ENCODE measurements at regions not wholly inside any gene's neighbourhood (a gene's known extent, or its start where the extent isn't known, plus 50 kb on each side); places are given as distances from the start of the nearest gene placed in this dataset.

DNA sequence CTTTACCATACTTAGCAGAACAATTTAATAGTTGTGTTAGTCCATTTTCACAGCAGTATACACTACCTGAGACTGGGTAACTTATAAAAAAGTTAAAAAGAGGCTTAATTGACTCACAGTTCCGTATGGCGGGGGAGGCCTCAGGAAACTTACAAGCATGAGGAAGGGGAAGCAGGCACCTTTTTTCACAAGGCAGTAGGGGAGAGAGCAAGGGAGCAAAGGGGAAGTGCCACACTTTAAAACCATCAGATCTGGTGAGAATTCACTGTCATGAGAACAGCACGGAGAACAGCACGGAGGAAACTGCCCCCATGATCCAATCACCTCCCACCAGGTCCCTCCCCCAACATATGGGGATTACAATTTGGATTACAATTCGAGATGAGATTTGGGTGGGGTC is 269.9 kb downstream of the MTRR start:
- no peak for DNase-seq

DNA sequence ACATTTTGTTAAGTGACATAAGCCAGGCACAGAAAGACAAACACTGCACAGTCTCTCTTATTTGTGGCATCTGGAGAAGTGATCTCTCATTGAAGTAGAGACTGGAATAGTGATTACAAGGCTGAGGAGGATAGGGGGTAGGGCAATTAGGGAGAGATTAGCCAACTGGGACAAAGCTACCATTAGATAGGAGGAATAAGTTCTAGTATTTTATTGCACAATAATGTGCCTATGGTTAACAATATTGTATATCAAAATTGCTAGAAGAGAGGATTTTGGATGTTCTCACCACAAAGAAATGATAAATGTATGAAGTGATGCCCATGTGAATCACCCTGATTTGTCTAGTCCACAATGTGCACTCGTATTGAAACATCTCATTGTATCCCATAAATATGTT is 281.8 kb downstream of the MTRR start:
- DNase-seq: no peak

DNA sequence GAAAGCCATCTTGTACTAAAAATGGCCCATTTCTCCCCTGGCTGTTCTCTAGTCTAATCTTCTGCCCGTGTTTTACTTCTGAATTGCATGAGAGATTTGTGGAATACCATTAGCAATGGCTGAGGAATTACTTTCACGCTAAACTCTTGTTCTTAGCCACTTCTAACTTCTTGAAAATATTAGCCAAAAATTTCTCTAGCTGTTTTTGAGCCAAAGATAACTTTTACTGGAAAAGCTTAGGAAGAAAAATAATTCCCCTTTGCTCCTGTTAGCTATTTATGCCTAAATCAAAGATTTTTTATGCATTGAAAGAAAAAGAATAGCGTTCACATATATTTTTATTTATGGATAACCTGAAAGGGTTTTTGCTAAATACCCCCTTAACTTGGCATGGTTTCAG is 287.8 kb downstream of the MTRR start:
- DNase-seq: no peak

DNA sequence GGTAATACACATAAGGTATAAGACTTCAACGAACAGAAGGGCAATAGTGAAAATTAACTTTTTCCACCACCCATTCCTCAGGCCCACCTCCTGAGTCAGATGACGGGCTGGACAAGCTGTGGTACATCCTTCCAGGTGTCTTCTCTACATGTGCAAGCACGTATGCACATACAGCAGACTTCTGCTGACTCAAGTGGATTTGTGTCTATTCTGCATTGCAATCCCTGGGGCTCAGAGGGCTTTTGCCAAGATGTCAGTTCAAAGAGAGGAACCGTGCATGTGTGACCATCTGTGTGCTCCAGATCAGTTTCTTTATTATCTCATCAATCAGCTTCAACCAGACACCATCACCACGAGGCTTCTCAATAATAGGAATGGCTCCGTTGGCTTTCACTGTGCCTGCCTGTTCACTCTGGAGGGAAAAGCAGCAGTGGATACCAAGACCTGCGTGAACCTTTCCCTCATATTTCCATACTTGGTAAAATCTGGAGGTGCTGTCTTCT is 288.4 kb downstream of the MTRR start:
- no peak for DNase-seq

DNA sequence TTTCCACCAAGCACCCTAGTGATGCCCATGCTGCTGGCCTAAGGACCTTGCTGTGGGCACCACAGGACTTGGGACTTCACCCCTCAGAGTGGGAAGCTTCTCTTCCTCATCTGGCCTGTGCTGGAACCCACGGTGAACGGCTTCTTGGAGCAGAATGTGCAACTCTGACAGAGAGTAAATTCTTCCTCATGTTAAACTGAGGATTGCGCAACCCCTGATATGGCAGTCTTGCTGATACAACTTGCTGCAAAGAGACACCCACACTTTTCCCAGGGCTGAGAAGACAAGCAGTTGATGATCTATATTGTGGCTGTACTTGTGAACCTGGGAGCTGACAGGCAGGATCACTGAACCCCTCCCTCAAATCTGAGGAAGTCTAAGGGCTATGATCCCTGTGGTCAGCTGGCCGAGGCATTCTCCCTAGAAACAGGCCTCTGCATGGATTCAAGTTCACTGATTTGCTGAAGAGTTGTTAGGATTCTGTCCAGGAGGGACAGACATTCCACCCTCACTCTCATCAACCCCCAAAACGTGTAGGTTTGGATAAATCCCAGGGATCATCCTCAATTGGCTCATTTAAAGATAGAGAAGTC is 307.2 kb downstream of the MTRR start:
- no peak for DNase-seq

DNA sequence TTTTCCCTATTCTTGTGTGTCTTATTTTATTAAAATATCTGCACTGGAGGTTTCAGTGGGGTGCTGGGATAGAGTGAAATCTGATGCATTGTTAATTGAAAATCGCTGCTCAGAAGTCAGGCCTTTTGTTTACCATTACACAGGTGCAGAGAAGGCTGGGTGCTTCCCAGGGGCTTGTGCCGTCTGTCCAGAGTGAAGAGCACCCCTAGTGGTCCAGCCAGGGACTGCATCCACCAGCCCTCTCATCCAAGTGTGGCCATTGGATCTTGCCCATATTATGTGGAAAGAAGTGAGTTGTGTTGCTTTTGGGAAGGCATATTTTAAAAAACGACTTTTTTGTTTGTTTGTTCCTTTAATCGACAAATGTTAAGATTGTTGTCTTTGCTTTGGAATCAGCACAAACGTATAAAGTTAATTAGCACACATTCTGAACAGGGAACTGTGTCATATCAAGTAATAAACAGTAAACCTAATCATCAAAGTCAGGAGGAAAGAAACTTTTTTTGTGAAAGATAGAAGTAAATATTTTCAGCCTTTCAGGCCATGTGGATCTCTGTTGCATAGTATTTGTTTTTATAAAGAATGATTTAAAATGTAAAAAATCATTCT is 315.6 kb downstream of the MTRR start:
- peak; percentile 78 for DNase-seq

DNA sequence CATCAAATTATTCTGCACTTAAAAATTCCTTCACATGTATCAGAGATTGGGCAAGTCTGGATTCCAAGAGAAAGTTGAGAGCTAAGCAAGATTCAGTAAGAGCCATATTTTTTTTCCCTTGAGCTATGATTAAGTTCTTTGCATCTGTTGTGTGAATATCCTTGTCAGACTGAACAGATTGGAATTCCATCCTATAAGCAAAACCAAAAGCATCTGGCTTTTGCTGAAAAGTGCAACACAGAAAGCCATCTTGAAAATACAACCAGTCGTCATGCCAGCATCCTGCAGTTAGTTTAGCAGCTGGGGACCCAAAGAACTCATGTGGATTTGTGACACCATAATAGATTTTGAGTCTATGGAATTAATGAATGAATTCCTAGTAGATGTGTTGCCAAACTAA is 316.9 kb downstream of the MTRR start:
- no peak for DNase-seq

DNA sequence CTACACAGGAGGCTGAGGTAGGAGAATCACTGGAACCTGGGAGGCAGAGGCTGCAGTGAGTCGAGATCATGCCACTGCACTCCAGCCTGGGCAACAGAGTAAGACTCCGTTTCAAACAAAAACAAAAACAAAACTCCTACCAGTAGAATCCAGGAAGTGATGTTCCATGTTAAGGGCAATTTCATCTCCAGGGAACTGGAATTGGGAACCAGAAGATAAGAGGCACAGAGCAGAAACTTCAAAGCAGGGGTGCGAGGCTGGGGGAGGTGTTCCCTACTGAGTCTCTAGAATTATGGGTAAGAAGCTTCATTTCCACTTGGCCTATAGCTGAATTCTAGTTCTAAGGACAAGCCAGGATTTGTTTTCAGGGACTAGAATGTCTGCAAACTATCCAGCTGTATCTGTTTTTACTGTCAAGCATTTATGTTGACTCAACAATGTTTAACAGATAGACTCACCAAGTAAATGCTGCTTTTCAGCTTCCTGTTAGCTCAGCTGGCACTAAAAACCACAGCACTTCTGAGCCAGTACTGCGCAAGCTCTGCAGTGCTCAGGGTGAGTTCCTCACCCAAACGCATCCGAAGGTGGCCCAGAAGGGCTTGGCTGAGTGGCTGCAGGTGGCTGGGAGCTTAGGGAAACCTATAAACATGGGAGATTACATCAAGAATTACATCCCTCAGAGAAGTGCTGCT is 320.1 kb downstream of the MTRR start:
- DNase-seq: no peak

DNA sequence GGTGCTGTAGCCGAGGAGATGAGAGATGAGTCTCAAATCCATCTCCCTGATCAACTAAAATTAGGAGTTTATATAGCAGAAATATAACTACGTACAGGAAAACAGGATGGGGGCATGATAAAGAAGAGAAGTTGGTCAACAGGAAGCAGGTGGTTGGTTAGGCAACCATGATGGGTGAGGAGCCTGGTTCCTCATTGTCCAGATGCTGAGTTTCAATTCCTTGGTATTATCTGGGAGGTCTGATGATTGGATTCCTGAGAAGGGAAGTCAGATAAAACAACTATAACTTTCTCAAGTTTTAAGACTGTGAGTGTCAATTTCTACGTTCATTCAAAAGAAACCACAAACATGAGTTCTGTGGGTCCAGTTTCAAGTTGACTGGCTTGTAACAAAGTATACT is 323.9 kb downstream of the MTRR start:
- no peak for DNase-seq

DNA sequence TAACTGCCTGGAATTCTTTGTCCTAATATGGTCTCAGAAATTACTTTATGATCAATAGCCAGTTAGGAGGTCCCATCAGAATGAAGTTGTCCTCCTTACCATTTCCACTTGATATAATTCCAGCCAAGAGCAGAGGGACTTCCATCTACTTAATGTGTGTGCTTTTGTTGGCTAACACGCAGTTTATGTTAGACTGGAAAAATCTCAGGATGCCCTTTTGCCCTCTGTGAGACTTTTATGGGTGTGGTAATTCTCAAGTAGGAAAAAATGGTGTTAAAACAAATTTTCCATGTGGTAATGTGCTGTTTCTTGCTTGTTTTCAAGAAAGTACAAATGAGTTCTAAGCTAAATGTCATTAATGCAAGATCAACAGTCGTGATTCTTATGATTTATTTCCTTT is 327.1 kb downstream of the MTRR start:
- no peak for DNase-seq

DNA sequence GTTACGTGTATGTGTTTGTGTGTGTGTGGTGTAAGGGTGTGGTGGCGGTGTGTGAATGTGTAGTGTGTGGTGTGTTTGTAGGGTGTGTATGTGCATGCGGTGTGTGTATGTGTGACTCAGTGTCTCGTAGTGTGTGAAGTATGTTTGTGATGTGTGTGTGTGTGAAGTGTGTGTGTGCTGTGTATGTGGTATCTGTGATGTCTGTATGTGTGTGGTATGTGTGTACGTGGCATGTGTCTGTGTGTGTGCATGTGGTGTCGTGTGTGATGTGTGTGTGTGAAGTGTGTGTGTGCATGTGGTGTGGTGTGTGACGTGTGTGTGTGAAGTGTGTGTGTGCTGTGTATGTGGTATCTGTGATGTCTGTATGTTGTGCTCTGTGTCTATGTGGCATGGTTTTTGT is 339.4 kb downstream of the MTRR start:
- no peak for DNase-seq

DNA sequence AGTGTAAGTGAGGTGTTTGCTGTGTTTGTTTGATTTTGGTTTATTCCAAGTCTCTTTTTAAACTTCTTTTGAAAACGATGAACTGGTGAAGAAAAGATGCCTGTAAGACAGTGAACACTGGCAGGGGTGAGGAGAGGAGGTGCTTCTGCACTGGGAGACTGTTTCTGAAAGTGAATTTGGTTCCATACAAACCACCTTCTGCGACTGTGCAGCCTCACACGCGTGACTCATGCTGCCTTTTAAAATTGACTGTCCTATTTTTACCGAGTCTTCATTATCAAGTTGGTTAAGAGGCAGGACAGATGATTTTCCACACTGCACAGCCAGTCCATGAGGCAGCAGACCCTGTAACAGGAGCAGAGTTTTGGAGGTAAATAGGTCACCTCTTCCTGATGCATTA is 340.6 kb downstream of the MTRR start:
- DNase-seq: no peak

DNA sequence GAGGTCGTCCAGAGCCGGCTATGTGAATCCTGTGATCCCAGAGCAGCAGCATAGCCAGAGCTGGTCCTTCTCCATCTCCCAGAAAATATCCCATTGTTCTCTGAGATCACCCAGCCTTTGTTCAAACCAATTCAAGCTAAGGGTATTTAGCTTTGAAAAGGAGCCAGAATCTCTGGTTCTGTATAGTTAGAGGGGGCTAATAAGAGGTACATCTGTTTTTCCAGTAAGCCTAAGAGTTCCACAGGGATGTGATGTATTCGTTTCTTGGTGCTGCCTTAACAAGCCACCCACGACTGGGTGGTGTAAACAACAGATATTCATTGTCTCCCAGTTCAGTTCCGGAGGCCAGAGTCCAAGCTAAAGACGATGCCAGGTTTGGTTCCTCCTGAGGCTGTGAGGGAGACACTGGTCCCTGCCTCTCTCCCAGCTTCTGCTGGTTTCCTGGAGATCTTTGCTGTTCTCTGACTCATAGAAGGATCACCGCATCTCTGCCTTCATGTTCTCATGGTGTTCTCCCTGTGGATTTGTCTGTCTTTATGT is 344.8 kb downstream of the MTRR start:
- DNase-seq: no peak

DNA sequence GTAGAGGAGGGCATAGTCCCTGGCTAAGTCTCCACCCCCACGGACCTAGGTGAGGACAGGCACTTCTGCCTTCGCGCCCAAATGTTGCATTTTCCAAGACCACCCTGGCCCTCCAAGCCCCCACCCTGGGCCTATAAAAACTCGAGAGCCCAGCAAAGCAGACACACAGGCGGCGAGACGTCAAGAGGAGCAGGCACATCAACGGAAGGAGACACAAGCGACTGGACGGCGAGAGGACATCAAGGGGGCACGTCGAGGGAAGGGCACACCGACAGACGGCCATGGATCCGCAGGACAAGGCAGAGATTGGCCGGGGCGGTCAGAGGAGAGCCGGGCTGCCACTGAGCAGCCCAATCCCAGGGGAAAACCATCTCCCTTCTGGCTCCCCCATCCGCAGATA is 348.0 kb downstream of the MTRR start:
- DNase-seq: no peak

DNA sequence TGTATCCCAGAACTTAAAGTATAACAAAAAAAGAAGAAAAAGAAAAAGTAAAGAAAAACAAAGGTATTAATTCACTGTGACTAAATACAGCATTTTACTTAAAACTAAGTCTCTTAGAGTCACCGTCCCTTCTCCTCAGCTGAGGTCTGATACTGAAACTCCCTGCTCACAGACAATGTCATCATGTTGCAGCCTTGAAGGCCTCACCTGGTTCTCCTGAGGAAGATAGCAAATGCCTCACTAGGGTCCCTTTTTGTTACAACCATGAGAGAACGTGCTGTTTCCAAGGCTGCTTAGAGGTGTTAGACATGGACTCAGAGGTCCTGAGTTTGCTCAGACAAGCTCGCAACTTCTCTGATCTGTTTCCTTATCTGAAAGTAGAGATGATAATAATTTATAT is 357.2 kb downstream of the MTRR start:
- DNase-seq: no peak

DNA sequence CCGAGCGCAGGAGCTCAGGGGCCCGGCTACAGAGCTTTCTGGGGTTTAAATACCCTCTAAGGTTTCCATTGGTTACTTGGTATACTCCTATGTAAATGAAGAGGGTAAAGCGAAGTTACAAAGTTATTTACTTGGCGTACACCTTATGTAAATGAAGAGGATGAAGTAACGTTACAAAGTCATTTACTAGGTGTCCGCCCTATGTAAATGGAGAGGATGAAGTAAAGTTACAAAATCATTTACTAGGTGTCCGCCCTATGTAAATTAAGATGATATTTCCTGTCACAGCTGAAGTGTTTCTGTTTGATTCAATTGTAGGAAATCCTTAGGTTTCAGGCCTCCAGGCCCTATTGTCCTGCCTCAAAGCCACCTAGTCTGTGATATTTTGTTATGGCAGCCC is 358.2 kb downstream of the MTRR start:
- DNase-seq: no peak

DNA sequence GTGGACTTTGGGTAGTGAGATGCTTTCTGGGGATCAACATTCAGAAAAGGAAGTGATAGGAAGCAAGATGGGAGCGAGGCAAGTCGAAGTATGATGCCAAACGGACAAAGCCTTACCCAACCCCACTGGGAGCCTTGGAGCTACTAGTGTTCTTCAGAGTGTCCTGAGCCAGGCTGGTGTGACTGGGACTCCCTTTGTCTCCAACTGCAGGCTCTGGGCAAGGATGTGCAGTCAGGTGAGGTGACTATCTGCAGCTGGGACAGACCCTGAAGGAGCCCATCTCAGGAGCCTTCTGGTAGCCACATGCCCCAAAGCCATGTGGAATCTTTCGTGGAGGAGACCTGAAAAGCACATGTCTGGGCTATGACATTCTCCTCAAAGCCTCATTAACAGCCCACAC is 360.6 kb downstream of the MTRR start:
- no peak for DNase-seq

DNA sequence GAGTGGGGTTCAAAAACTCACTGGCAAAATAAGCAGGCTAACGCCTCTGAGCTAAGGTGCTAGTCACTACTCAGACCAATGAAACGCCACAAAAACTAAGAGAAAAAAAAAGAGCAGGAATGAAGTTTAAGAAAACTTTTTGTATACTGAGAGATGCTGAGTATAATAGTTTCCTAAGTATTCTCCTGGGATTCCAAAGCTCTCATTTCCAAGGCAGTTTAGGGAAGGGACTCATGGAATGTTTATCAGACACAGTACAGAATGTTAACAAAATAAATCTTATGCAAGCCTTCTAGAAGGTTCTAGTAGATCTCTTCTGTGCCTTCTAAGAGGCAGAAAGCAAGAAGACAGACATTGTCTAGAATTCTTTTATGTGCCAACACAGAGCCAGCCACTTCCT is 361.9 kb downstream of the MTRR start:
- DNase-seq: no peak

DNA sequence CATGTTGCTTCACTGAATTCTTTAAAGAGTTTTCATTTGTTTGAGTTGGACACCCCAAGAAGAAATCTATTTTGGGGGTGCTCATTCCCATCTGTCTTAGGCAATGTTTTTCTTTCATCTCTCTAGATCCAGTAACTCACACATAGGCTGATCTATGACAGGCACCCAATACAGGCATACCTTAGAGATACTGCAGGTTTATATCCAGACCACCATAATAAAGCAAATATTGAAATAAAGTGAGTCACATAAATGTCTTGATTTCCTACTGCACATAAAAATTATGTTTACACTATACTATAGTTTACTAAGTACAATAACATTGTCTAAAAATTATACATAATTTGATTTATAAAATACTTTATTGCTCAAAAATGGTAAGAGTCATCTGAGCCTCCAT is 364.5 kb downstream of the MTRR start:
- no peak for DNase-seq

DNA sequence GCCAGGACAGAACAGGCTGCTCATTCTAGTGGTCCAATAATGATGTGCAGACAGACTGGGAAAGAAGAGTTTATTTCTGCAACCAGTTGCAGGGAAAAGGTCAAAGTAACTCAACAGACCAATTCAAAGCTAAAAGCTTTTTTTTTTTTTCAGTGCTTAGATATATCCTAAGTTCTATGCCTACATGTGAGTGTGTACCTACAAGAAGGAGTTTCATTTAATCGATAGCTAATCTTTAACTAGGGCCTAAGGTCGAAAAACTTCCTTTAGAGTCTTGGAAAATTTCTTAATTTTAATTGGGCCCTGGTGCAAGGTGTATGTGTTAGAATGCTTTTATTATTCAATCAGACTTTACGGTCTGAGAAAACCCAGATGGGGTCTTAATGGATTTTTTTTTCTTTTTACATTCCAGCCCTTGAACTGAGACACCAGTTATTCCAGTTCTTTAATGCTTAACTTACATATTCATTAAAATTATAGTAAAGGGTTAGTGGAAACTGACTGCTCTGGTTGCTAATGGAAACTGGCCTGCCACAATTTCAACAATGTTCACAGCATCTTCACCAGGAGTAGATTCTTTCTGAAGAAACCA is 365.3 kb downstream of the MTRR start:
- DNase-seq: no peak

DNA sequence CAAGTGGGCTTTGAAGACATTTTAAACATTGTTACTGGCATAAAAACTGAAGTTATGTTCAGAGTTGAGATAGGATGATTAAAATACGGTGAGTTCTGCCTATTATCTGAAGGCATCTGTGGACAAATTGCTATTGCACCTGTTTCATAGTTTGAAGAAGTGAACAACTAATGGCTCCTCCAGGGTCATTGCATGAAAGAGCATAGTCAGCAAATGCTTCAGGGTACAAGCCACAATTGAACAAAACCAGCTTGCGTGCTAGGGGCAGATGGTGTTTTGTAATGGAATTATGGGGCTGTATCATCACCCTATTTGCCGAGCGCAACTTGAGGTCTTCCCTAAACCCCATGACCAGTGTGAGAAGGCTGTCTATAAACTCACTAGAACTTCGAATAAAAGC is 369.1 kb downstream of the MTRR start:
- no peak for DNase-seq

DNA sequence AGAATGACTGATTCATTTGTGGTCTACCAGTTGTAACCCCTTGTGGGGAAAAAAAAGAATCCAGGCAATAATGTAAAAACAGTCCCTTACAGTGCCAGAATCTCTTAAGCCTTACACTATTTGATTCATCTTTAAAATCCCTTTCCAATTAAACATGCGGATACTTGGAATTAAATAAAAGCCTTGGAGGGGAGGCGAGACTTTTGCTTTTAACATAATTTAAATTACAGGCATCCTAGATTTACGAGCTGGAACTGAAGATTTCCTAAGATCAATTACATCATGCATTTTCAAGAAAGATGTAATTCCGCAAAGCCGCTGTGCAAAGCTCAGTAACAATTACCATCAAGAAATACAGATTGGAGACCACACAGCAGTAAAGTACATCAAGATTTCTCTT is 370.2 kb downstream of the MTRR start:
- DNase-seq: no peak

DNA sequence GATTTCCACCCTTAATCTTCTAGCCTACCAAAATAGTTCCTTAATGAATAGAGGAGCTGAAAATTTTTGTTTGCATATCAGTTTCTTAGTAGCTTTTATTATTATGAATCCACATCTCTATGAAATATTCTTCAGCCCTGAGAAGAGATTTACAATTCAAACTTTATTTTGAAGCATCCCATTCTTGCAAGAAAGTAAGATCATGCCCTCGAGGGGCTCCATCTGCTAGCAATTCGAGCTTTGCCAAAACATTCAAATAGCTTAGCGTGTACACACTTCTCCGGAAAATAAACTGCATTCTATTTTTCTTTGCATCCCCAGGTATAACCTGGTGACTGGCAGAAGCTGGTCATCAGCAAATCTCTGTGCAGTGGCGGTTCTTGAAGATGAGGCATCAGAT is 370.7 kb downstream of the MTRR start:
- DNase-seq: no peak

DNA sequence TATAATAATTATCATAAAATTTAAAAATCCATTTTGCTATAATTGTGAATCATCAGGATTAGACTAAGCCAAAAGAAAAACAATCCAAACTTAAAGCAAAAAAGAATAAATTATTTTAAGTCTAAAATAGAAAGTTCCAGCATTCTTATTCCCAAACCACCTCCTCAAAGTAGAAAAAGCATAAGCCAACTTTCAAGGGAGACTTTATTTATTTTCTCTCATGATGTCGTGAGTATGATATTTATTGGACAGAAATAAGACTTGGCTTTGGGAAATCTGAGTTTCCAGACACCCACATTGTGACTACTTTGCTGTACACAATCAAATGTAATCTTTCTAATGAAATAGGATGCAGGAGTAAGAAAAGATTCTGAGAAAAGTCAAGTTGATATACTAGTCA is 372.1 kb downstream of the MTRR start:
- DNase-seq: no peak

Measured in islet precursor cell (in vitro differentiated cells).